ENCODE measurements at regions not wholly inside any gene's neighbourhood (a gene's known extent, or its start where the extent isn't known, plus 50 kb on each side); places are given as distances from the start of the nearest gene placed in this dataset.

DNA sequence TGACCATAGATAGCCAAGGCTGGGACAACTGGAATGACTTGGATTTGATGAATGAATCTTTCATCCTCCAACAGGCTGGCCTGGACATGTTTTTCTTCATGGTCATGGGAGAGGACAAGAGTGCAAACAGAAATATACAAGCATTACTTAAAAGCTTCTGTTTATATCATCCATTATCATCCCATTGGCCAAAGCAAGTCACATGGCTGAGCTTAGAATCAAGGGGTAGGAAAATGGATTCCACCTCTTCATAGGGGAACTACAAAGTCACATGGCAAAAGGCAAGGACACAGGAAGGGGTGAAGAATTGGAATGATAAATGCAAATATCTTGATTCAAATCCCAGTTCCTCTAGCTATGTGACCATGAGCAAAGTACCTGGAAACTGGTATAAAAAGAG is 90.2 kb upstream of the BARHL2 start:
- TF ChIP-seq EZH2 (IDR thresholded peaks at IDR 0.05; ENCODE audit: insufficient read depth, poor library complexity, severe bottlenecking) (no peak), EZH2phosphoT487 (IDR thresholded peaks at IDR 0.05; ENCODE audit: insufficient read depth, low read depth) (no peak)
